ENCODE measurements at regions not wholly inside any gene's neighbourhood (a gene's known extent, or its start where the extent isn't known, plus 50 kb on each side); places are given as distances from the start of the nearest gene placed in this dataset.

DNA sequence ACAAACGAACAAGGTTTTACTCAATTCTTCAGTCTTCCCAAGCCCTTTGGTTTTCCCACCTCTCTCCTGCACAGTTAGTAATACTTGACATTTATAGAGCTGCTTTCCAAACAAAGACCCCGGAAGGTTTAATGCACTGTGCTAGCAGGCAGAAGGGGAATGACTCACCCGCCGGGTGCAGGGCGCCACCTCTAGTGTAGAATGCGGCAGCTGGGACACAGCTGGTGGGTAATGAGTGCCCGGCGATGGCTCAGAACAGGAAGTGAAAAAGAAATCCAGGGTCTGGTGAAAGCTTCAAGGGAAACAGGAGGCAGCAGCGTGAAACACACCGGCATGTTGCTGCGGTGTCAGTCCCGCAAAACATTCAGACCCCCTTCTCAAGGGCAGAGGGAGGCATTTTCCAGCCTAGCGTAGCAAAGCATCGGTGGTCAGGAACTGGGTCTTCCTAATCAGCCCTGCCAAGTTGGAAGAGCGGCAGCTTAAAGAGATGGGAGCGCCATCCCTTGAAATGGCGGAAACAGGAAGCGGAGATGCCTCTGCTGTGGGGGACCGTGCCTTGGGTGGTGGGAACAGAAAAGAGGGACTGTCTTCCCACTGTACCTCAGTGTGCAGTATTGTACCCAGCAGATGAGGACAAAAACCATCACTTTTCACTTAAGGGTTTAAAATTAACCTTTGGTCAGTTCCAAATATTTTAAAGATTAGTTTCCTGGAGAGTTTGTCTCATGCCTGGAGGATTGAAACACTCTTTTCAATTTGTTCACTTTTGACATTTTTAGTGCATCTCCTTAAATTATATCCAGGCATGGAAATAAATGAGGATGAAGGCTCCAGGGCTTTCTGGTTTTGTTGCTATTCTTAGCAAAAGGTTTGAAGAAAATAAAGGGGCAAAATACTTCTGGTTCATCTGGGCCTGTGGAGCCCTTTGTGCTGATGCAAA is 160.7 kb upstream of the MCTP2 start:
- intact Hi-C loops (cut with DNase I; ENCODE audit: low total_unique reads) = no loop called here
- no peak for DNase-seq
- Histone ChIP-seq H3K36me3 (no peaks in the 10 kb centered on the region), H3K9me3 (peaks cover 0 to 23% (median 9%) of the 10 kb centered on the region in 8 donors), H3K27me3 (replicated peaks in 1 of 7) (peaks cover 0 to 4% (median 0%) of the 10 kb centered on the region in 7 donors), H3K4me3 (peak overlapping the region in 2 of 8 donors; percentile 3 to 15), H3K27ac (no peak overlapping the region), H3K4me1 (no peaks in the 10 kb centered on the region)
- no peak for TF ChIP-seq POLR2AphosphoS5 (IDR thresholded peaks at IDR 0.05)
- TF ChIP-seq POLR2A (IDR thresholded peaks at IDR 0.05) = no peak
- TF ChIP-seq, protein P1, sequence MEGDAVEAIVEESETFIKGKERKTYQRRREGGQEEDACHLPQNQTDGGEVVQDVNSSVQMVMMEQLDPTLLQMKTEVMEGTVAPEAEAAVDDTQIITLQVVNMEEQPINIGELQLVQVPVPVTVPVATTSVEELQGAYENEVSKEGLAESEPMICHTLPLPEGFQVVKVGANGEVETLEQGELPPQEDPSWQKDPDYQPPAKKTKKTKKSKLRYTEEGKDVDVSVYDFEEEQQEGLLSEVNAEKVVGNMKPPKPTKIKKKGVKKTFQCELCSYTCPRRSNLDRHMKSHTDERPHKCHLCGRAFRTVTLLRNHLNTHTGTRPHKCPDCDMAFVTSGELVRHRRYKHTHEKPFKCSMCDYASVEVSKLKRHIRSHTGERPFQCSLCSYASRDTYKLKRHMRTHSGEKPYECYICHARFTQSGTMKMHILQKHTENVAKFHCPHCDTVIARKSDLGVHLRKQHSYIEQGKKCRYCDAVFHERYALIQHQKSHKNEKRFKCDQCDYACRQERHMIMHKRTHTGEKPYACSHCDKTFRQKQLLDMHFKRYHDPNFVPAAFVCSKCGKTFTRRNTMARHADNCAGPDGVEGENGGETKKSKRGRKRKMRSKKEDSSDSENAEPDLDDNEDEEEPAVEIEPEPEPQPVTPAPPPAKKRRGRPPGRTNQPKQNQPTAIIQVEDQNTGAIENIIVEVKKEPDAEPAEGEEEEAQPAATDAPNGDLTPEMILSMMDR (IDR thresholded peaks at IDR 0.05 in 8 of 11, conservative IDR thresholded peaks at IDR 0.05 in 3 of 11) = no peak
- 58 to 77% (median 68%) methylated on average over 19 of the region's 19 CpGs for WGBS, 5 donors

GRCh38 chr15:94069844-94070243 is 161.5 kb upstream of the MCTP2 start:
- Histone ChIP-seq H3K4me1 (no peaks in the 10 kb centered on the region), H3K36me3 (no peaks in the 10 kb centered on the region), H3K27me3 (replicated peaks in 1 of 7) (peaks cover 0 to 4% (median 0%) of the 10 kb centered on the region in 7 donors), H3K27ac (no peak overlapping the region), H3K4me3 (no peak overlapping the region), H3K9me3 (peaks cover 0 to 23% (median 9%) of the 10 kb centered on the region in 8 donors)
- DNase-seq = no peak
- TF ChIP-seq POLR2A (IDR thresholded peaks at IDR 0.05) = no peak
- TF ChIP-seq POLR2AphosphoS5 (IDR thresholded peaks at IDR 0.05) = no peak
- TF ChIP-seq, protein P1 (IDR thresholded peaks at IDR 0.05 in 8 of 11, conservative IDR thresholded peaks at IDR 0.05 in 3 of 11) = no peak
- intact Hi-C loops (cut with DNase I; ENCODE audit: low total_unique reads) = no loop called here
- WGBS, 5 donors = 77 to 83% (median 82%) methylated on average over 9 of the region's 9 CpGs

- TF ChIP-seq, protein P1 (IDR thresholded peaks at IDR 0.05 in 8 of 11, conservative IDR thresholded peaks at IDR 0.05 in 3 of 11) = no peak
- TF ChIP-seq POLR2AphosphoS5 (IDR thresholded peaks at IDR 0.05) = no peak
- no peak for TF ChIP-seq POLR2A (IDR thresholded peaks at IDR 0.05)
- Histone ChIP-seq H3K27ac (no peak overlapping the region), H3K4me1 (no peaks in the 10 kb centered on the region), H3K4me3 (no peak overlapping the region), H3K36me3 (no peaks in the 10 kb centered on the region), H3K9me3 (peaks cover 0 to 23% (median 9%) of the 10 kb centered on the region in 8 donors), H3K27me3 (replicated peaks in 1 of 7) (peaks cover 0 to 4% (median 0%) of the 10 kb centered on the region in 7 donors)
- WGBS, 5 donors = 69 to 86% (median 80%) methylated on average over 3 of the region's 3 CpGs
- intact Hi-C loops (cut with DNase I; ENCODE audit: low total_unique reads) = no loop called here
- DNase-seq = no peak
These were observed 164.6 kb upstream of the MCTP2 start for GRCh38 chr15:94066811-94067210.

DNA sequence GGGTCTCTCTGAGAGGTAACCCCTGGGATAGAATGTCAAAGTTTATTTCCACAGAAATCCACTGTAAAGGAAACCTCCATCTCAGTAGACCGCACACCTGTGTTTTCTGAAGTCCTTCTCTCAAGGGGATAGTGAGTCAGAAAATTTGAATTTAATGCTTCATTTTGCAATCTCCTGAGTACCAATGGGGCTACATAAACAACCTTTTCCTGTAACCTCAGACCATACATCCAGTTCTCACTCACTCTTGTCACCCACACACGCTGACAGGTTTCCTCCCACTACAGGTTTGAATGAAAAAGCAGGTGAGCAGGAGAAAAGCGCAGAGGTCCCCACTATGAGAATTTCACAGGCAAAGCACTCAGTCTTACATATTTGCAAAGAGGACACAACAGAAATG is 165.3 kb upstream of the MCTP2 start:
- Histone ChIP-seq H3K36me3 (no peaks in the 10 kb centered on the region), H3K9me3 (peaks cover 0 to 23% (median 9%) of the 10 kb centered on the region in 8 donors), H3K27ac (no peak overlapping the region), H3K27me3 (replicated peaks in 1 of 7) (peaks cover 0 to 4% (median 0%) of the 10 kb centered on the region in 7 donors), H3K4me3 (no peak overlapping the region), H3K4me1 (no peaks in the 10 kb centered on the region)
- TF ChIP-seq POLR2AphosphoS5 (IDR thresholded peaks at IDR 0.05) (no peak), POLR2A (IDR thresholded peaks at IDR 0.05) (no peak)
- TF ChIP-seq, protein P1 (IDR thresholded peaks at IDR 0.05 in 8 of 11, conservative IDR thresholded peaks at IDR 0.05 in 3 of 11) = no peak
- intact Hi-C loops (cut with DNase I; ENCODE audit: low total_unique reads) = no loop called here
- 72 to 89% (median 78%) methylated on average over 3 of the region's 3 CpGs for WGBS, 5 donors
- no peak for DNase-seq

Measured in spleen (tissue), 11 donors.